NB4 (cell line): ENCODE measurements at regions not wholly inside any gene's neighbourhood (a gene's known extent, or its start where the extent isn't known, plus 50 kb on each side); places are given as distances from the start of the nearest gene placed in this dataset.

ENCODE experiments used
- MYC ChIP-seq: IDR thresholded peaks from 2 replicates; pipeline ENCODE4 v1.6.1; 2011; ENCODE audit warnings: low read depth, low read length
- POLR2A ChIP-seq: IDR thresholded peaks from 2 replicates; pipeline ENCODE4 v1.6.1; 2011; ENCODE audit warnings: mild to moderate bottlenecking; ENCODE audit not compliant: insufficient read length; ENCODE audit errors: extremely low read depth
- TF ChIP-seq, protein P1 (sequence below): IDR thresholded peaks from one replicate; pipeline ENCODE4 v1.5.1; 2012; ENCODE audit warnings: low read depth, low read length
- TF ChIP-seq, protein P2 (sequence below): IDR thresholded peaks from 2 replicates; pipeline ENCODE4 v1.6.1; 2011; ENCODE audit warnings: low read depth, low read length

DNA sequence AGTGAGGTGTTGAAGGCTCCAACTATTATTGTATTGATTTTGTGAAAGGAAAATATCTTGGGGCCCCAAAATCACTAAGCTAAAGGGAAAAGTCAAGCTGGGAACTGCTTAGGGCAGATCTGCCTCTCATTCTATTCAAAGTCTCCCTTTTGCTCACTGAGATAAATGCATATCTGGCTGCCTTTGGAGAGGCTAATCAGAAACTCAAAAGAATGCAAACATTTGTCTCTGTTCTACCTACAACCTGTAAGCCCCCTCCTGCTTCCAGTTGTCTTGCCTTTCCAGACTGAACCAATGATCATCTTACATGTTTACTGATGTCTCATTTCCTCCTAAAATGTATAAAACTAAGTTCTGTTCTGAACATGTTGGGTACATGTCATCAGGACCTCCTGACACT lies 125.9 kb downstream of the HTR1B start:
- TF ChIP-seq, protein P1, sequence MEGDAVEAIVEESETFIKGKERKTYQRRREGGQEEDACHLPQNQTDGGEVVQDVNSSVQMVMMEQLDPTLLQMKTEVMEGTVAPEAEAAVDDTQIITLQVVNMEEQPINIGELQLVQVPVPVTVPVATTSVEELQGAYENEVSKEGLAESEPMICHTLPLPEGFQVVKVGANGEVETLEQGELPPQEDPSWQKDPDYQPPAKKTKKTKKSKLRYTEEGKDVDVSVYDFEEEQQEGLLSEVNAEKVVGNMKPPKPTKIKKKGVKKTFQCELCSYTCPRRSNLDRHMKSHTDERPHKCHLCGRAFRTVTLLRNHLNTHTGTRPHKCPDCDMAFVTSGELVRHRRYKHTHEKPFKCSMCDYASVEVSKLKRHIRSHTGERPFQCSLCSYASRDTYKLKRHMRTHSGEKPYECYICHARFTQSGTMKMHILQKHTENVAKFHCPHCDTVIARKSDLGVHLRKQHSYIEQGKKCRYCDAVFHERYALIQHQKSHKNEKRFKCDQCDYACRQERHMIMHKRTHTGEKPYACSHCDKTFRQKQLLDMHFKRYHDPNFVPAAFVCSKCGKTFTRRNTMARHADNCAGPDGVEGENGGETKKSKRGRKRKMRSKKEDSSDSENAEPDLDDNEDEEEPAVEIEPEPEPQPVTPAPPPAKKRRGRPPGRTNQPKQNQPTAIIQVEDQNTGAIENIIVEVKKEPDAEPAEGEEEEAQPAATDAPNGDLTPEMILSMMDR: no peak
- TF ChIP-seq POLR2A (no peak), MYC (no peak)
- TF ChIP-seq, protein P2, sequence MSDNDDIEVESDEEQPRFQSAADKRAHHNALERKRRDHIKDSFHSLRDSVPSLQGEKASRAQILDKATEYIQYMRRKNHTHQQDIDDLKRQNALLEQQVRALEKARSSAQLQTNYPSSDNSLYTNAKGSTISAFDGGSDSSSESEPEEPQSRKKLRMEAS: no peak
